ENCODE measurements at regions not wholly inside any gene's neighbourhood (a gene's known extent, or its start where the extent isn't known, plus 50 kb on each side); places are given as distances from the start of the nearest gene placed in this dataset.

DNA sequence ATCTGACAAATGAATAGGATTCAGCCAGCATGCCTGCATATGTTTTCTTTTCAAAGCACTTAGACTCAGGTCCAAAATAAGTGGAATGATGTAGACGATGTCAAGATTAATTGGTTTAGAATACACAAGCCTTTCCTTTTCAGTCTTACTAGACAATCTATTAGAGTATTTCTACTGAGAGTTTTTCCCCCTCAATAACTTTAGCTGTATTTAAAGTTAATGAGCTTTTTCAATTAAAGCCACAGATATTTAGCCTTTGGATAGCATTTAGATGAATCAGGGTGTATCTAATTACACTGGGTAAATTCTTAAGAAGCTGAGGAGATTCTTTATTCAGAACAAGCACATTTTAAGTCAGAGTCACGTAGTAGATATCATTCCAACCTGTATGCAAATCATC is 198.7 kb upstream of the MPDZ start:
- CTCF ChIA-PET: no interaction called here
- DNase-seq (ENCODE audit: extremely low spot score): no peak
- TF ChIP-seq HDGF (IDR thresholded peaks at IDR 0.05; ENCODE audit: borderline replicate concordance) (no peak), FOXA1 (IDR thresholded peaks at IDR 0.05) (no peak), FOXM1 (IDR thresholded peaks at IDR 0.05; ENCODE audit: borderline replicate concordance) (no peak), NFRKB (IDR thresholded peaks at IDR 0.05) (no peak), CTBP1 (IDR thresholded peaks at IDR 0.05; ENCODE audit: borderline replicate concordance) (no peak), SUZ12 (IDR thresholded peaks at IDR 0.05) (no peak), FOXK2 (IDR thresholded peaks at IDR 0.05) (no peak), BHLHE40 (IDR thresholded peaks at IDR 0.05; ENCODE audit: borderline replicate concordance) (no peak), ARNT (IDR thresholded peaks at IDR 0.05) (no peak), L3MBTL2 (conservative IDR thresholded peaks at IDR 0.05) (no peak), TARDBP (IDR thresholded peaks at IDR 0.05) (no peak), SP1 (IDR thresholded peaks at IDR 0.05) (no peak), ZNF384 (IDR thresholded peaks at IDR 0.05) (no peak), LEF1 (IDR thresholded peaks at IDR 0.05; ENCODE audit: borderline replicate concordance) (no peak), ELF4 (IDR thresholded peaks at IDR 0.05) (no peak)
- TF ChIP-seq, protein P1, sequence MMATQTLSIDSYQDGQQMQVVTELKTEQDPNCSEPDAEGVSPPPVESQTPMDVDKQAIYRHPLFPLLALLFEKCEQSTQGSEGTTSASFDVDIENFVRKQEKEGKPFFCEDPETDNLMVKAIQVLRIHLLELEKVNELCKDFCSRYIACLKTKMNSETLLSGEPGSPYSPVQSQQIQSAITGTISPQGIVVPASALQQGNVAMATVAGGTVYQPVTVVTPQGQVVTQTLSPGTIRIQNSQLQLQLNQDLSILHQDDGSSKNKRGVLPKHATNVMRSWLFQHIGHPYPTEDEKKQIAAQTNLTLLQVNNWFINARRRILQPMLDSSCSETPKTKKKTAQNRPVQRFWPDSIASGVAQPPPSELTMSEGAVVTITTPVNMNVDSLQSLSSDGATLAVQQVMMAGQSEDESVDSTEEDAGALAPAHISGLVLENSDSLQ (IDR thresholded peaks at IDR 0.05): no peak
- POLR2A ChIA-PET: no interaction called here

DNA sequence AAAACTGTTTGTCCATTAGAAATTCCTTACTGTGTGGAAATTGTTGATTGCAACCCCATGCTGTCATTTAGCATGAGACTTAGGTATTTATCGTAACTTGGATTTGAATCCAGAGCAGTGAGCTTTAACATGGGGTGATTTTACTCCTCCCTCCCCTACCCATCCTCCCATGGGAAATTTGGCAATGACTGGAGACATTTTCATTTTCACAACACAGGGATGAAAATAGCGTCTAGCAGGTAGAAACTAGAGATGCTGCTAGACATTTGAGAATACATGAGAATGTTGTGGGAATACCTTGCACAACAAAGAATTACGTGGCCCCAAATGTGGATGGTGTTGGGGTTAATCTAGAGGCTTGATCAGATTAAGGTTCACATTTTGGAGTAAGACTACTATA is 191.3 kb upstream of the MPDZ start:
- no peak for DNase-seq (ENCODE audit: extremely low spot score)
- ChIA-PET CTCF (no interaction called here), POLR2A (no interaction called here)
- TF ChIP-seq BHLHE40 (IDR thresholded peaks at IDR 0.05; ENCODE audit: borderline replicate concordance) (no peak), FOXK2 (IDR thresholded peaks at IDR 0.05) (no peak), CTBP1 (IDR thresholded peaks at IDR 0.05; ENCODE audit: borderline replicate concordance) (no peak), ELF4 (IDR thresholded peaks at IDR 0.05) (no peak), SUZ12 (IDR thresholded peaks at IDR 0.05) (no peak), ARNT (IDR thresholded peaks at IDR 0.05) (no peak), NFRKB (IDR thresholded peaks at IDR 0.05) (no peak), FOXA1 (IDR thresholded peaks at IDR 0.05) (no peak), LEF1 (IDR thresholded peaks at IDR 0.05; ENCODE audit: borderline replicate concordance) (no peak), ZNF384 (IDR thresholded peaks at IDR 0.05) (no peak)
- TF ChIP-seq, protein P1 (IDR thresholded peaks at IDR 0.05): no peak

DNA sequence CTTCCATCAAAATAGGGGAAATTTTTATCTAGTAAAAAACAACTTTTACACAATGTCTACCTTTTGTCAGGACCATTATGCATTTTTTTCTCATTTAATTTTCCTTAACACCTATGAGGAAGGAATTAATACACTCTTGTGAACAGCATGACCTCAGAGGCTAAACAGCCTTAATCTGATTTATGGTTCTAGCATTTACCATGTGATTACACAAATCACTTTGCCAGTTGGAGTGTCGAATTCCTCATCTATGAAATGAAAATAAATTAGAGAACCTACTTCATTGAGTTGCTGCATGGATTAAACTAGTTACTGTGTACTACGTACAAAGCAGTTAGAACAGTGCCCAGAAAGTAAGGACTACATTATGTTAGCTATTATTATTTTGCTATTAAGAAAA is 187.7 kb upstream of the MPDZ start:
- POLR2A ChIA-PET: no interaction called here
- no peak for DNase-seq (ENCODE audit: extremely low spot score)
- no peak for TF ChIP-seq TARDBP (IDR thresholded peaks at IDR 0.05)
- no peak for TF ChIP-seq NFRKB (IDR thresholded peaks at IDR 0.05)
- no peak for TF ChIP-seq FOXA1 (IDR thresholded peaks at IDR 0.05)
- no peak for TF ChIP-seq ZNF384 (IDR thresholded peaks at IDR 0.05)
- TF ChIP-seq ELF4 (IDR thresholded peaks at IDR 0.05): no peak
- no peak for TF ChIP-seq BHLHE40 (IDR thresholded peaks at IDR 0.05; ENCODE audit: borderline replicate concordance)
- TF ChIP-seq SP1 (IDR thresholded peaks at IDR 0.05): no peak
- TF ChIP-seq LEF1 (IDR thresholded peaks at IDR 0.05; ENCODE audit: borderline replicate concordance): no peak
- no peak for TF ChIP-seq HDGF (IDR thresholded peaks at IDR 0.05; ENCODE audit: borderline replicate concordance)
- TF ChIP-seq FOXM1 (IDR thresholded peaks at IDR 0.05; ENCODE audit: borderline replicate concordance): no peak
- TF ChIP-seq ARNT (IDR thresholded peaks at IDR 0.05): no peak
- CTCF ChIA-PET: no interaction called here

DNA sequence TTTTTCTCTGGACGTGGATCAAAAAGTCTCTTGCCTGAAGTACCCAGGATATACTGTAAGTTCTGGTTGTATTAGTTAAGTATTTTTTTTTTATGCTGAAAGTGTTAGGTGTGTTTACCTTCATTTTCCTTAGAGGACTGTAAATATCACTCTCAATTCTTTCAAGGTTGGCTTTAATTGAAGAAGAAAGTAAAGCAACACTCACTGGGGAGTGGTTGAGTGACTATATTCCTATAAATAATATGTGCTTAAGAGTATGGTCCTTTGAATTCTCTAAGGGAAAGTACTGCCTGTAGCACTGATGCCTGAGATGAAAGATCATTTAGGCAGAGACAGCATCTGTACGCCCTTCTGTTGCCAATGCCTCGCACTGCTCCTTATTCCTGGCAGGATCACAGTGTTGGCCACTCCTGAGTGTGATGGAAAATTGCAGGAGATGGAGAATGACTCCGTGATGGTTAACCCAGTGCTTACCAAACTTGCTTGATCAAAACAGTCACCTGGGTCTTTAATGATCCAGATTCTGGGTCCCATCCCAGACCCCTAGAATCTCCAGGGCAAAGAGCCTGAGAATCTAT is 182.0 kb upstream of the MPDZ start:
- no peak for DNase-seq (ENCODE audit: extremely low spot score)
- ChIA-PET CTCF (no interaction called here), POLR2A (no interaction called here)
- TF ChIP-seq BHLHE40 (IDR thresholded peaks at IDR 0.05; ENCODE audit: borderline replicate concordance): no peak
- no peak for TF ChIP-seq NFRKB (IDR thresholded peaks at IDR 0.05)
- no peak for TF ChIP-seq FOXK2 (IDR thresholded peaks at IDR 0.05)

DNA sequence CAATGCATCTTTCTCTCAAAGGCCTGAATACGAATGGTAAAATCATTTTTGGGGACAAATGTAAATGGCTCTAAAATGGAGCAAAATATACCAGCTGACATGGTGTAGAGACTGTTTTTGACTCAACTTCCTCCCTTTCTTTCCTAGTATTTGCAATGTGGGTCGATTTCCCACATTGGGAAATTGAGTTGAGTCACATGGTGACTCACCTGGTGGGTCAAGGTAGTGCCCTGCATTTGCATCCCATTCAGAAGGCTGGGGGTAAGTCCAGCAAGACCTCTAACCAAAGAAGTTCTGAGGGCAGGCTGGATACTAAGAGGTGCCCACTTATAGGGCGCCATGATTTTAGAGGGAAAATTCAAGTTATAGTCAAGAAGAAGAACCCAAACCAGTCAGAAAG is 179.6 kb upstream of the MPDZ start:
- ChIA-PET CTCF (no interaction called here), POLR2A (no interaction called here)
- DNase-seq (ENCODE audit: extremely low spot score): no peak
- no peak for TF ChIP-seq NFRKB (IDR thresholded peaks at IDR 0.05)
- TF ChIP-seq FOXA1 (IDR thresholded peaks at IDR 0.05): no peak
- TF ChIP-seq LEF1 (IDR thresholded peaks at IDR 0.05; ENCODE audit: borderline replicate concordance): no peak
- TF ChIP-seq BHLHE40 (IDR thresholded peaks at IDR 0.05; ENCODE audit: borderline replicate concordance): no peak
- no peak for TF ChIP-seq L3MBTL2 (conservative IDR thresholded peaks at IDR 0.05)
- no peak for TF ChIP-seq SUZ12 (IDR thresholded peaks at IDR 0.05)
- TF ChIP-seq FOXM1 (IDR thresholded peaks at IDR 0.05; ENCODE audit: borderline replicate concordance): no peak
- TF ChIP-seq FOXK2 (IDR thresholded peaks at IDR 0.05): no peak
- TF ChIP-seq, protein P1 (IDR thresholded peaks at IDR 0.05): no peak
- TF ChIP-seq ZNF384 (IDR thresholded peaks at IDR 0.05): no peak
- TF ChIP-seq CTBP1 (IDR thresholded peaks at IDR 0.05; ENCODE audit: borderline replicate concordance): no peak
- no peak for TF ChIP-seq SP1 (IDR thresholded peaks at IDR 0.05)
- TF ChIP-seq TARDBP (IDR thresholded peaks at IDR 0.05): no peak
- TF ChIP-seq ARNT (IDR thresholded peaks at IDR 0.05): no peak
- TF ChIP-seq ELF4 (IDR thresholded peaks at IDR 0.05): no peak
- TF ChIP-seq HDGF (IDR thresholded peaks at IDR 0.05; ENCODE audit: borderline replicate concordance): no peak

DNA sequence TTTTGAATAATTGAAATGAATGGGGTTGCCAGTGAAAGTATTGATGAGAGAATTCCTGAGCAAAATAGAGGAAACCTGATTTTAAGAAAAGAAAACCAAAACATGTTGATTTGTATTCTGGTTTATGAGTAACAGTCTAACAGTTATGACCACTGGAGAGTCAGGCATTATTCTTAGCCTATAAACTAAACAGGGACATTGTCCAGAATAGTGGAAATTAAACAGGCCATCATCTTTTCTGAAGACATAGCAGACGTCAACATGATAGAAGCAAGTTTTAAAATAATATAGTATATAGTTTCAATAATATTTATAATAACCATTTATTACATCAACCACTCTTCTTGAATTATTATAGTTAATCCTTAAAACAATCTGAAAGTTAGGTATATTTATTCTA is 178.3 kb upstream of the MPDZ start:
- TF ChIP-seq TARDBP (IDR thresholded peaks at IDR 0.05) (no peak), CTBP1 (IDR thresholded peaks at IDR 0.05; ENCODE audit: borderline replicate concordance) (no peak), ARNT (IDR thresholded peaks at IDR 0.05) (no peak), BHLHE40 (IDR thresholded peaks at IDR 0.05; ENCODE audit: borderline replicate concordance) (no peak), FOXA1 (IDR thresholded peaks at IDR 0.05) (no peak), SUZ12 (IDR thresholded peaks at IDR 0.05) (no peak), L3MBTL2 (conservative IDR thresholded peaks at IDR 0.05) (no peak), LEF1 (IDR thresholded peaks at IDR 0.05; ENCODE audit: borderline replicate concordance) (no peak), HDGF (IDR thresholded peaks at IDR 0.05; ENCODE audit: borderline replicate concordance) (no peak), ELF4 (IDR thresholded peaks at IDR 0.05) (no peak), NFRKB (IDR thresholded peaks at IDR 0.05) (no peak), FOXM1 (IDR thresholded peaks at IDR 0.05; ENCODE audit: borderline replicate concordance) (no peak), ZNF384 (IDR thresholded peaks at IDR 0.05) (no peak), SP1 (IDR thresholded peaks at IDR 0.05) (no peak), FOXK2 (IDR thresholded peaks at IDR 0.05) (no peak)
- TF ChIP-seq, protein P1 (IDR thresholded peaks at IDR 0.05): no peak
- ChIA-PET POLR2A (no interaction called here), CTCF (no interaction called here)
- no peak for DNase-seq (ENCODE audit: extremely low spot score)

All from HEK293T (cell line).